Breast epithelium (tissue), 3 donors: ENCODE measurements at regions not wholly inside any gene's neighbourhood (a gene's known extent, or its start where the extent isn't known, plus 50 kb on each side); places are given as distances from the start of the nearest gene placed in this dataset.

Source experiments
- CTCF ChIP-seq, 3 donors: fragments of 450-650 bp; IDR thresholded peaks; one replicate each; pipeline ENCODE4 v1.5.1; 2016 to 2017; ENCODE audit warnings: antibody characterized with exemption in 3 of 3, mild to moderate bottlenecking in 3 of 3, moderate library complexity in 3 of 3
- POLR2AphosphoS5 ChIP-seq, 3 donors: sonication (generic); formaldehyde crosslinking; IDR thresholded peaks; one replicate each; pipeline ENCODE4 v1.6.1; 2017; ENCODE audit warnings: antibody characterized with exemption in 3 of 3

GRCh38 chr18:51342815-51343214 lies 145.3 kb upstream of the MEX3C start:
- TF ChIP-seq CTCF (IDR thresholded peaks at IDR 0.05) = no peak
- TF ChIP-seq POLR2AphosphoS5 (IDR thresholded peaks at IDR 0.05) = no peak
